M059J (cell line): ENCODE measurements at regions not wholly inside any gene's neighbourhood (a gene's known extent, or its start where the extent isn't known, plus 50 kb on each side); places are given as distances from the start of the nearest gene placed in this dataset.
"Not testable (repeated sequence)": the region's sequence is repeated elsewhere in the genome, so short reads cannot be mapped to it uniquely, and the experiment has no call there.

Experiments used
- DNase-seq: peaks from one replicate; pipeline ENCODE4 v3.0.0-alpha.2; 2012; ENCODE audit warnings: low read depth

DNA sequence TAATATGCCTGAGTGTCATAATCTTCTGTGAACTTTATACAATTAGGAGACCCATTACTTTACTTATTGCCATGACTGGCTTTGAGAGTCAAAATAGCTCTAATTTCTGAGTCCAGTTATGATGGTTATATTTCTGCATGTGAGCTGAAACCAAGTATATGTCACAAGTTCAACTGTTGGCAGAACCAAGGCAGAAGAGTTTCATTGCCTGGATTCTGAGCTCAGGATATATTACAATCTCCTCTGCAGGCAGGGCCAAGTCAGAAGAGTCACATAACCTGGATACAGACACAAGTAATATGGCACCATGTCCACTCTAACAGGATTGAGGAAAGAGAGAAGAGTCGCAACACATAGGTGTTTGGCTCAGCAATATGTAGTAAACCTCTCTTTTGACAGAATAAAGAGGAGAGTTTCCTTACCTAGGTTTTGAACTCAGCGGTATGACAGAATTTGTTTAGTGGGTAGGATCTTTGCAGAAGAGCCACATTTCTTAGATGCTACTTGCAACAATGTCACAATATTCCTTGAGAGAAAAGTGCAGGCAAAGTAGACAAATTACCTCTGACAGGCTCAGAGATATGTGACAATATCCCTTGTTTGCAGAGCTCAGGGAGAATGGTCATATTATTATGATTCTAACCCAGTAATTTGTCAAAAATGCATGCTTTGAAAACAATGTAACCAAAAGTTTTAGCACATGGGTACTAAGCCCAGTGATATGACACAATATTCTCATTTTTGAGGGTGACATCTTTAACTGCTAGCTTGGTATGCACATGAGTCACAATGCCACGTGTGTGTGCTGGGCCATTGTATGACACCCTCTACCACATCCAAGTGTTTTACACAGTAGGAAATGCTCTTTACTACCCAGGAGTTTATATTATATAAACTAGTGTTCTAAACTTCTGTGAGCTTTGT is 895.3 kb upstream of the AMELY start:
- DNase-seq, result no peak

DNA sequence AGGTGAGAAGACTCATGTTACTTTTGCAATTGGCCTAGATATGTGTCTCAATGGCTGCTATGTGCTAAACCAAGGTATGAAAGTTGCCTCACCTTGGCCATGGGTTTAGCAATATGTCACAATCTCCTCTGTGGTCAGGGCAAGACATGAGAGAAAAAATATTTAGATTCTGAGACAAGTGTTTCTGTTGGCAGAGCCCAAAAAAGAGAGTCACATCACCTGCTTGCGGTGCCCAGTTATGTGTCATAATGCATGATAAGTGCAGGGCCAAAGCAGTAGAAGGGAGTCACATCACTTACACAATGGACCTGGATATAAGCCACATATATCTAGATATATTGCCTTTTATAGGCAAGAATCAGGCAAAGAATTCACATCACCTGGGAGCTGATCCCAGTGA is 894.1 kb upstream of the AMELY start:
- DNase-seq, result no peak

DNA sequence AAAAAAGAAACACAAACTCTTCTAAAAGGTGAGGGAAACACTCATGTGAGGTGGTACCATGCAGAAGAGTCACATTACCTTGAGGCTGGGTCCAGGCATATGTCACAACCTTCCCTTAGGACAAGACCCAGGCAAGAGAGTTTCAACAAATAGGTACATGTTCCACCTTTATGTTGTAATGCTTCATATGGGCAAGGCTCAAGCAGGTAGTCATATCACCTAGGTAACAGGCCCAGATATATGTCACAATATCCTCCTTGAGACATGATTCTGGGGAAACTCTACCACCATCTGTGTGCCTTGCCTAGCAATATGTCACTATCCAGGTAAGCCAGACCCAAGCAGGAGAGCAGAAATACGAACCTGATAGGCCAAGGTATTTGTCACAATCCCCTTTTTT is 892.2 kb upstream of the AMELY start:
- DNase-seq, result no peak

DNA sequence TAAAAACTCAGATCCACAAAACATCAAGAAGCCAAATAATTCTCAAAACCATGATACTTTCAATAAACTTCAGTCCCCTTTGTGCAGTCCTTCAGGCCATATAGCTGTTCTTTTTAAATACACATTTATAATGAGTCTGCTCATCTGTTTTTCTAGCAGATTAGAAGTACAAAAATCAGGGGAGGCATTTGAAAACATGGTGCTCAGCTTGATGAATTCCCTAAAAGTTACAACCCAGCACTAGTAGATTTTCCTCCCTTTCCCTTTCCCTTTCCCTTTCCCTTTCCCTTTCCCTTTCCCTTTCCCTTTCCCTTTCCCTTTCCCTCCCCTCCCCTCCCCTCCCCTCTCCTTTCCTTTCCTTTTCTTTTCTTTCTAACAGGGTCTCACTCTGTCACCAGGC is 884.6 kb upstream of the AMELY start:
- no peak for DNase-seq

DNA sequence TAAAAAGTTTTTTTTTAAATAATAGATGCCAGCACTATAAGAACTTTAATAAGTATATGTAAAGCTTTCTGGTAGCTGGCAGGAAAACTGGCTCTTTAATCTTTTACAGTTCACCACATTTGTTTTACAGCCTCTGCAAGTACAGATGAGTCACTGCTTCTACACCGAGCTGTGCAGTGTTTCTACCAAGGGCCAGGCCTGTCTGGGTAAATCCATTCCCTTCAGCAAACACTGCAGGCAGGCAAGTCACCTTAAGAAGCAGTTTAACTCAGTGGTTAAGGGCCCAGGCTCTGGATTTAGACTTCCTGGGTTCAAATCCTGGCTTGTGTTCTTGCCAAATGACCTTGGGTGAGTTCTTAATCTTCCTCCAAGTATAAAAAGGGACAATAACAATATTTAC is 882.9 kb upstream of the AMELY start:
- DNase-seq, result peak; percentile 0

DNA sequence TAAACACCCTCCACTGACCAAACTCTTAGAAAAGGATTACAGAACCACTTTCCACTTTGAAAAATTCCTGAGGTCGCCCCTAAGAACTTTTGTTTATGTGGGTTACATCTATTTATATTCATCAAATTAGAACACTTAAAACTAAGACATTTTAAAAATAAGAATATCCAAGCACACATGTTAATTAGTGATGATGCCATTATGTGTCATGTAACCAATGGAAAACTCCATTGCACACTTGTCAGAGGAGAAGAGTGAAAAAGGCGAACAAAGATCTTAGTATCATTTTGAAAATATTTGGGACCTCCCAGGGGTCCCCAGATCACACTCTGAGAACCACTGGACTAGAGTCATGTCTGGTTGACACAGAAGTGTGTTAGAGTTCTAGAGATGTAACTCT is 882.4 kb upstream of the AMELY start:
- no peak for DNase-seq

DNA sequence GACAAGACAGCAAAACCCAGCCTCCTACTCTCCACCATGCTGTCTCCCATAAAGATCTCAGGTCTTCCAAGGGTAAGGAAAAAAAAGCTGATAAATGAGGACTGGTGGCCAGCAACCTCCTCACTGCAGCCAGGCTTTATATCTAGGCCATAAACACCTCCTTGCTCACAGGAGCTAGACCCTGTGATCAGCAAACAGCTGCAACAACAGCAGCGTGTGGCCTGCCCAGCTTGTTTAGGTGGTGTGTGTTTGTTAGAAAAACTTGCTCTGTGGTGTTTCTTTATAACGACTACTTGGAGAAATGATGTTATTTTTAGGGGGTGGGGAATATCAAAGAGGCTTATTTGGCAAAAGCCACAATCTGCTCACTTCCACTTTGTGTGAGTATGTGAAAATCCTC is 880.9 kb upstream of the AMELY start:
- no peak for DNase-seq

DNA sequence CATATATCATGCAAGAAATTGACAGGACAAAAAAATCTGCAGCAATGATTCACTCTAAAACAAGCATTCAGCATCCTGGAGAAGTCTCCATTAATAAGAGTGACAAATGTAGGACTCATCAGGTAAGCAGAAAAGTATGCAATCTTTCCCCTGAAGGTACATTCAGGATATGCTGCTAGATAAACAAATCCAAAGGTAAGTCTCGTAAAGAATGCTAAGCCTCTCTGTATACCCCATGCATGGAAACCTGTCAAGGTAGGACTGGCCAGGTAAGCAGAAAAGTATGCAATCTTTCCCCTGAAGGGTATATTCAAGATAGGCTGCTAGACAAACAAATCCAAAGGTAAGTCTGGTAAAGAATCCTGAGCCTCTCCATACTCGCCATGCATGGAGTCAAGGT is 869.9 kb upstream of the AMELY start:
- no peak for DNase-seq

DNA sequence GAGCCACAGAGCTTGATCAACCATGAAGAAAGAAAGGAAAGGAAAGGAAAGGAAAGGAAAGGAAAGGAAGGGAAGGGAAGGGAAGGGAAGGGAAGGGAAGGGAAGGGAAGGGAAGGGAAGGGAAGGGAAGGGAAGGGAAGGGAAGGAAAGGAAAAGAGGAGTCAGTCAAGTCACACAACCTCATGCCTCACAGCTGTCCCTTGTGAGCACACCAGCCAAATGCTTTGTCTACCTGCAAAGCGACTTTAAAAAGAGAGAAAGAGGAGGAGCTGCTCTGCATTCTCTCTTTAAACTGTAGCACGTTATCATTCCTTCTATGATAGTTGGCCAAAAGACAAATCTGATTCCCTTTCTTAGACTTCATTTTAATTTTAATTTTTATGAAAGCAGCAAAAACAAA is 863.9 kb upstream of the AMELY start:
- not testable (repeated sequence) for DNase-seq

DNA sequence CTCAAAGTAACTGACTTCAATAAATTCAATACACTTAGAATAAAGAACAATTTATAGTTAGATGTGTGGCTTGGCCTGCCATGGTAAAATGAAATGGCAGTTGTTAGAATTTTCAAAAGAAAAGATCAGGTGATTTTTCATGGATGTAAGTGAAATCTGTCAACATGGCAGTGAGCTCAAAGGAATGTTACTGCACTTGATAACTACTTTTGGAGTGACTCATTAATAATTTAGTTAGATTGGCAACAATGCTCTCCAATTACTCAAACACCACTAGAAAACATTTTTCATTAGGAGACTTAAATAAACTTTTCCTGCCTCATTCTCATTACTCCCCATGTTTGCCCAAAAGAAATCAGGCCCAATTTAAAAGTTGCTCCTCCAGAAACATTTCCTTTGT is 860.2 kb upstream of the AMELY start:
- DNase-seq, result no peak

DNA sequence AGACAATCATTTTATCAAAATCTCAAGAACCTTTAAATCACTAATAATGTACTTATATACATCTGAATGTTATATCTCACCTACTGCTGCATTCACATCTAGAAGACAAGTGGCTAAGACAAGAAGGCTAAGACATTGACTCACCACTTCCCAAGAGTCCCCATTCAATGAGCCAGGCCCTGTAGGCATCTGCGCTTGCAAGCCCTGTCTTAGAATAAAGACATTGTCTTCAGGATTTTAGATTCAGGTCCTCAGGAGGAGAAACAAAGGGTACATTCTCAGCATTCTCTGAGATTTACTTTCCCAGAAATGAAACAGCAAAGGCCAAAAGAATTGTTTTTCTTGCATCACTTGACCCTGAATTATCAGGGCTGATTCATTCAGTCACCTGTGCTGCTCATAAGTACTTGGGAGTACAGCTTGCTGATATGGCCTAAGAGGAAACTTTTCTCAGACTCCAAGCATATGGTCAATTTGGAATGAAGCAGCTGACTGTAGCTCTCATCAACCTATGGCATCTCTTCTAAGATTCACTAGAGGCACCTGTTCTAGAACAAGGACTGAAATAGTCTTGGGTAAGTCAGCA is 858.3 kb upstream of the AMELY start:
- DNase-seq, result no peak

DNA sequence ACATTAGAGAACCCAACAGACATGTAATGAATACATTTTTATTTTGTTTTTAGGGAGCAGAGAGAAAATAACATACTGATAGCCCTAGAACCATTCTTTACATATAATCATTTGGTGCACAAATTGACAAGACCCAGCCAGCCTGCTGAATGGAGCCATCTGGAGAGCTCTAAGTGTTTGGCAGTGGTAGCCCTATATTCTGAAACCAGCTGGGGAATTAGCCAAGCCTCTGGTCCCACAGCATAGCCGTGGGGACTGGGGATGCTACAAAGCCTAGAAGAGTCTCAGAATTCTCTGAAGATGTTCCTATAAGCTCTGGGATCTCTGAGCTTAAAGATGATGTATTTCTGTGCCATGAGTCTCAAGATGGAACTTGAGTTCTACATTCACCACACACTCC is 857.3 kb upstream of the AMELY start:
- no peak for DNase-seq

DNA sequence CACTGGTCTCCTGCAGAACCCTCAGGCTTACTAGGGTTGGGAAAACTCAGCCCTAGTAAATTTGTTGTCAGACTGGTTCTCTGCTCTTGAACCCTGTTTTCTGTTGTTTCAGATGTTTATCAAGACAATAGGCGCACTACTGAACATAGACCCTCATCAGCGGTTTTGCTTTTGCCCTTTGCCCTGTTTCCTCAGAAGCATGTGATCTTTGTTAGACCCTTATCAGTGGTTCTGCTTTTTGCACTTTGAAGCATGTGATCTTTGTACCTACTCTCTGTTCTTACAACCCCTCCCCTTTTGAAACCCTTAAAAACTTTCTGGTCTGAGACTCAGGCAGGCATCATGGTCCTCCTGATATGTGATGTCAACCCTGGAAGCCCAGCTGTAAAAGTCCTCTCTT is 842.2 kb upstream of the AMELY start:
- DNase-seq, result no peak

DNA sequence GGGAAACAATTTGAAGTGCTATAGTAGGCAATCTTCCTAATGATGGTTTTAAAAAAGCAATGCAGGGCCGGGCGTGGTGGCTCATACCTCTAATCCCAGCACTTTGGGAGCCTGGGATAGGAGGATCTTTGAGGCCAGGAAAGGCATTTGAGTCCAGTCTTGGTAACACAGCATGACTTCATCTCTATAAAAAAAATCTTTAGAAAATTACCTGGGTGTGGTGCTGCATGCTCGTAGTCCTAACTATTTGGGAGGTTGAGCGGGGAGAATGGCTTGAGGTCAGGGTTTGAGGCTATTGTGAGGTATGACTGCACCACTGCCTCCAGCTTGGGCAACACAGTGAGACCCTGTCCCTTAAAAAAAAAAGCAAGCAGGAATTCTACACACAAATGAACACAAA is 835.2 kb upstream of the AMELY start:
- DNase-seq, result no peak

DNA sequence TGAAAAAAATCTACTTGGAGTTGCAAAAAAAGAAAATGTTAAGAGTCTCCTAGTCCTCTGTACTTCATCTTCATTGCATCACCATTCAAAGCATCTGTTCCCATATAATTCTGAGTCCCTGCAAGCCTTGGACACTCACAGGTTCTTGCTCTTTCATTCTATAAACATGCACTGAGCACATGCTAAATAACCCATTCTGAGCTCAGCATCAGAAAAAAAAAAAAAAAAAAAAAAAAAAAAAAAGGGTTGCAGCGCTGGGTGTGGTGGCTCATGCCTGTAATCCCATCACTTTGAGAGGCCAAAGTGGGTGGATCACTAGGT is 834.0 kb upstream of the AMELY start:
- DNase-seq, result no peak

DNA sequence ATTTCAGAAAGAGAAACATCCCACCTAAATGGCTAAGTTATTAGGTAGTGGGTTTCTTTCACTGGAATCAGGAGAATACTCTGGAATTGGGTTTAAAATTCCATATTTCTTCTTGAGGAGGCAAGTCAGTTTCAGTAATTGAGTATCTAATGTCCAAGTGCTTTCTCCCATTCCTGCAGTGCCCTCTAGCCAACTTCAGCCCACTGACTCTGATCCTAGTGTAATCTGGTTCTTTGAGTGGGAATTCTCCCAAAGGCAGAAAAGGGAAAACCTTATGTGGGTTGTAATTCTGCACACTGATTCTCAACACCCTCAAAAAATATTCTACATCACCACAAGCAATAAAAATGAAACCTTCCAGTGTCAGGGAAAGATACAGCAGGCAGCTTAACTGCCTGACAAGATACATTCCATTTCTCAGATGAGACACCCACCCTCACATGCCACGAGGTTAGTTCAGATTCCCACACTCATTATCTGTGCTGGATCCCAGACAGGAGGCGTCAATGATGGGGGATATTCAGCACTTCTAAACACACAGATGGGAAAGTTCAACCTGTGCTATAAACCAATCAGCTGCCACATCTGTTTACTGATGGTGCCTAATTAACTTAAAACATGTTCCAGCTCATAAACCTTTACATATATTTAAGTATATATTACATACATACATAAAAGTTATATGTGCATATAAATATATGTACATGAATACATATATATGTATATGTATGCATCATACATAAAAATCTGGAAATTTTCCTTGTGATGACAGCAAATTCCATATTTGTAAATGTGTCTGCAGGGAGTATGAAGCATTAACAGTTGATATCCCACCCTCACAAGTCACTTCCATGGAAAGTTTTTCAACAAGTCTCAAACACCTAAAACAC is 833.4 kb upstream of the AMELY start:
- no peak for DNase-seq

DNA sequence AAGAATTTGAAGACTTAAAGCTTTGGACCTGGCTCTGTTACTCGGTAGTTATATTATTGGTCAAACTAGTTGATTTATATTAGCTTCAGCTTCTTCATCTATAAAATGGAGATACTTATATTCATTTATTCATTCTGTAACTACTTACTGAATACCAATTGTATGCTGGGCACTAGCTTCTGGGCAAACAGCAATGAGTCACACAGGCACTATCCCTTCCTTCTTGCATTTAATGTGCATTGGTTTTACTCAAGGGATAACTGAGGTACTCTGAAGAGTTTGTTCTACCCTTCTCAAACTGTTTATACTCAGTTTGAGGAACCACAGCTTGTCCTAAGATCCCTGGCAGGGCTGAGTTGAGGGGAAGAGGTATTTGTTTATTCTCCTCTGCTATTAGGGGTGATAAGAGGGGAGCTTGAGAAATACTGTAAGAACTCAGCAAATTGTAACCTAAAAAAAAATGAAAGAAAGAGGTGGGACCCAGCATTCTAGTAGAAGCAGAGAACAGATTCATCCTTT is 825.4 kb upstream of the AMELY start:
- no peak for DNase-seq

DNA sequence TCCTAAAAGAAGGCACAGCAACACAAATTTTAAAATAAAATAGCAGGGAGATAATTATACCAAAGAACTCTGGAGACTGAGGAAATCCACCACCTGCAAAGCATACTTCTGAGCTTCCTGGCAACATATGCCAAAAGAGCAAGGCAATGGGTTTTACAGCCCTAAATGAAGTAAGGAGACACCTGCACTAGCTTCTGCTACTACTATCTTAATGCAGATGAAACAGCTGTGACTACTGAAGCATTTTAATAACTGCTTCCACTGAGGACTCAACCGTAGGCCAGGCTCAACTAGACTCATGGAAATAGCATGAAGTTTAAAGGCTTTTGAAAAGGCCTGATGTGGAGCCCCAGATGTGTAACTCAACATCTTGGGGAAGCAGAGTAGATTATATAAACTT is 820.1 kb upstream of the AMELY start:
- DNase-seq, result no peak

DNA sequence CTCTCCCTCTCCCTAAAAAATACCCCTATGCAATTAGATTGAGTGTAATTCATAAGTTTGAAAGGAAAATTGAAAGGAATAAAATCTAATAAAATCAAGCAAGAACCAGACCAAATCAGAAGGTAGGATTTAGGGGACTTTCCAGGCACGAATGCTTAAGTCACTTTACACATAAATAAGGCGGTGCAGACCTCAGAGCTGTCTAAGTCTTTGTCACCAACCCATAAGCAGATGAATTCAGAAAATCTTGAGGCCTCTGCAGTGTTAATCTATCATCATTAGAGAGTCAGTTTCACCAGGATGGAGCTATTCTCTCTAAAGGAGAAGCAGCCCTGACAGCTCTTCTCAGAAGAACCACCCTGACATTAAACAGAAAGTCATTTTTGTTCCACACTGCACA is 819.1 kb upstream of the AMELY start:
- no peak for DNase-seq

DNA sequence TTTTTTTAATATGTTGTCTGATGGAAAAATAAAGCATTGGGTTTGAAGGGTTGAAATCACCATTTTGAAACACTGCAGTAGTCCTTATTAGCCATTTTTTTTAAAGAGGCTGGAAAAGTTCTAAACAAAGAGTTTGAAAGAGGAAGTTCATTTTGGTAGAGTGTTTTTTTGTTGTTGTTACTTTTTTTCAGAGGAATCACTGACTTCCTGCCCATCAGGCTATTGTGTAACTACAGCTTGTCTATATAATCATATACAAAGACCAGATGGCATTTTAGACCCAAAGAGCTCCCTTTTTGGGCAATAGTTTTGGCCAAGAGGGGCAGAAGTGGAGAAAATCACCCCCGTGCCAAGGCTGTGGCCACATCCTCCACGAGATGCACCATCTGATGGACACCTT is 818.5 kb upstream of the AMELY start:
- no peak for DNase-seq

DNA sequence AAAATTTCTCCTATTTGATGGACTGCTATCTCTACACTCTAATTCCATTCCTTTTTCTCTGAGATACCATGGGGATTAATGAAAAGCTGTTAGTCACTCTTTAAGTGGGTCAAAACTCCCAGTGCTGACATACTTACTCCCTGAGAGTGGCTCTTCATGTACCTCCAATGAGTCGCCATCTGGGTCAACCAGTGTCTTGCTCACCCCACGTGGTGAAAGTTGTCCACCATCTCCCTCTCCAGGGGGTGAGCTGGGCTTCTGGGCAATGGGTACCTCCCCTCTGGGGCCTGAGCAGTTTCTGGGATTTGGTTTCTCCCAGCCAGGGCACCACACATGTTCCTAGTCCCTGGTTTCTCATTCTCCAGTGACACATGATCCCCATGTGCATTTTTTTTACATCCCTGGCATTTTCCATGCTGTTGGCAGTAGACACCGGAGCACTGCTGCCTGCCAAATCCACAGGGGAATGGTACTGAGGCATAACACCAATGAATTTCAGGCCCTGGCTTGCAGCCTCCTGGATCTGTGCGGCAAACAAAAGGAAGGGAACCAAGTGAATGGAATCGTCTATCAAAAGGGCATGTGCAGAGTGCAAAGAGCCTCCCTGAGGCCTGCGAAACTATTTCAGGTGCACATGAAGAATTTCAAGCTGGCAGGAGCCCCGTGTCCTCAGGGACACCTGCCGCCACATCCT is 817.9 kb upstream of the AMELY start:
- DNase-seq, result no peak

DNA sequence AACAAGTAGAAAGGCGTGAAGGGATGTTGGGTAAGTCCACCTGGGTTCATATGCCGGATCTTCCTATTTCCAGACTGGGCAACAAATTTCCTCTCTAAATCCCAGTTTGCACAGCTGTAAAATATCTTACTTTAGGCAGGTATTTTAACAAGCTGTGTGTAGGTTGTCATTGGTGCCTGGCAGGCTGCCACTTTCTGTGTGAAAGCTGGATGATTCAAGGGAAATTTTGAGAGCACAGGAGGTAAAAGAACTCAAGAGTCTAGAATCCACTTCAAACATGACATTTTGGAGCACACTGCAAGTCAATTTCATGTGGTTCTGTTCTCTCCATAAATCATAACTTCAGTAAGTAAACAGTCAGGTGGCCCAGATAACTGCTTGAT is 817.4 kb upstream of the AMELY start:
- DNase-seq, result no peak
